ENCODE measurements at regions not wholly inside any gene's neighbourhood (a gene's known extent, or its start where the extent isn't known, plus 50 kb on each side); places are given as distances from the start of the nearest gene placed in this dataset.

GRCh38 chr20:10724449-10725173, 50.8 kb upstream of the JAG1 start:
- Histone ChIP-seq H3K79me2 (ENCODE audit: insufficient read depth, low read length) (no peaks in the 10 kb centered on the region), H3K4me2 (ENCODE audit: low read length) (no peak overlapping the region), H3K27ac (ENCODE audit: low read depth, low read length) (no peak overlapping the region), H3K27me3 (ENCODE audit: insufficient read depth, low read length) (no peaks in the 10 kb centered on the region), H3K4me1 (ENCODE audit: insufficient read depth, low read length) (peaks cover 19% of the 10 kb centered on the region), H3K36me3 (ENCODE audit: insufficient read depth, low read length) (no peaks in the 10 kb centered on the region), H3K9ac (ENCODE audit: low read length) (no peak overlapping the region), H3K9me3 (ENCODE audit: insufficient read depth, low read depth, low read length) (no peaks in the 10 kb centered on the region), H4K20me1 (ENCODE audit: insufficient read depth, low read length) (no peaks in the 10 kb centered on the region), H2AFZ (ENCODE audit: low read depth, low read length) (peak overlapping the region; percentile 13), H3K4me3 (ENCODE audit: insufficient read depth, low read depth, low read length) (no peak overlapping the region)
- no peak overlapping the region for H3K27ac Mint-ChIP-seq (ENCODE audit: unreplicated experiment)
- H3K27me3 Mint-ChIP-seq (ENCODE audit: low read depth, unreplicated experiment), result peaks cover 2% of the 10 kb centered on the region
- no peak for DNase-seq (ENCODE audit: low read depth)
- H3K4me3 Mint-ChIP-seq (ENCODE audit: unreplicated experiment), result no peak overlapping the region
- H3K4me1 Mint-ChIP-seq (ENCODE audit: low read depth, unreplicated experiment), result peaks cover 12% of the 10 kb centered on the region
- FAIRE-seq, result no peak
- H3K9me3 Mint-ChIP-seq (ENCODE audit: unreplicated experiment), result peaks cover 2% of the 10 kb centered on the region
- TF ChIP-seq CTCF (IDR thresholded peaks at IDR 0.05; ENCODE audit: insufficient read depth, low read depth, low read length) (no peak), EZH2 (IDR thresholded peaks at IDR 0.05; ENCODE audit: insufficient read depth, low read length) (no peak)
- H3K36me3 Mint-ChIP-seq (ENCODE audit: low read depth, unreplicated experiment), result no peaks in the 10 kb centered on the region

GRCh38 chr20:10728873-10729670, 55.3 kb upstream of the JAG1 start:
- H3K4me1 Mint-ChIP-seq (ENCODE audit: low read depth, unreplicated experiment), result peaks cover 8% of the 10 kb centered on the region

More at GRCh38 chr20:10728873-10729670, 55.3 kb upstream of the JAG1 start:
- Mint-ChIP-seq H3K9me3 (ENCODE audit: unreplicated experiment) (peaks cover 9% of the 10 kb centered on the region), H3K27ac (ENCODE audit: unreplicated experiment) (peak overlapping the region; percentile 7), H3K36me3 (ENCODE audit: low read depth, unreplicated experiment) (peaks cover 3% of the 10 kb centered on the region), H3K4me3 (ENCODE audit: unreplicated experiment) (no peak overlapping the region), H3K27me3 (ENCODE audit: low read depth, unreplicated experiment) (no peaks in the 10 kb centered on the region)
- H3K27me3 ChIP-seq (ENCODE audit: insufficient read depth, low read length), result no peaks in the 10 kb centered on the region
- H3K4me1 ChIP-seq (ENCODE audit: insufficient read depth, low read length), result peaks cover 15% of the 10 kb centered on the region
- H3K9me3 ChIP-seq (ENCODE audit: insufficient read depth, low read depth, low read length), result no peaks in the 10 kb centered on the region
- peak overlapping the region; percentile 10 for H3K4me2 ChIP-seq (ENCODE audit: low read length)
- TF ChIP-seq EZH2 (IDR thresholded peaks at IDR 0.05; ENCODE audit: insufficient read depth, low read length), result no peak
- no peak for TF ChIP-seq CTCF (IDR thresholded peaks at IDR 0.05; ENCODE audit: insufficient read depth, low read depth, low read length)
- H3K36me3 ChIP-seq (ENCODE audit: insufficient read depth, low read length), result no peaks in the 10 kb centered on the region
- H4K20me1 ChIP-seq (ENCODE audit: insufficient read depth, low read length), result no peaks in the 10 kb centered on the region
- no peaks in the 10 kb centered on the region for H3K79me2 ChIP-seq (ENCODE audit: insufficient read depth, low read length)
- H3K27ac ChIP-seq (ENCODE audit: low read depth, low read length), result no peak overlapping the region
- H2AFZ ChIP-seq (ENCODE audit: low read depth, low read length), result no peak overlapping the region
- no peak for FAIRE-seq
- H3K9ac ChIP-seq (ENCODE audit: low read length), result no peak overlapping the region
- DNase-seq (ENCODE audit: low read depth), result peak; percentile 74
- H3K4me3 ChIP-seq (ENCODE audit: insufficient read depth, low read depth, low read length), result no peak overlapping the region
